DMS53 (cell line): ENCODE measurements at regions not wholly inside any gene's neighbourhood (a gene's known extent, or its start where the extent isn't known, plus 50 kb on each side); places are given as distances from the start of the nearest gene placed in this dataset.
"Not testable (repeated sequence)": the region's sequence is repeated elsewhere in the genome, so short reads cannot be mapped to it uniquely, and the experiment has no call there.

Experiments used
- DNase-seq: peaks from one replicate; lab custom pipeline; 2025; lab: John Stamatoyannopoulos, UW

GRCh38 chr3:31100519-31100918, 206.1 kb upstream of the GADL1 start:
- DNase-seq = no peak

- not testable (repeated sequence) for DNase-seq
These were observed 206.8 kb upstream of the GADL1 start for GRCh38 chr3:31101285-31101684.

GRCh38 chr3:31102196-31102879, 207.9 kb upstream of the GADL1 start:
- no peak for DNase-seq

GRCh38 chr3:31103181-31103580, 208.7 kb upstream of the GADL1 start:
- DNase-seq = no peak

GRCh38 chr3:31103623-31104180, 209.2 kb upstream of the GADL1 start:
- DNase-seq = no peak

- peak; percentile 2 for DNase-seq
These were observed 210.6 kb upstream of the GADL1 start for GRCh38 chr3:31105011-31105410.

- DNase-seq = no peak
These were observed 211.1 kb upstream of the GADL1 start for GRCh38 chr3:31105438-31106077.

GRCh38 chr3:31106204-31106603, 211.7 kb upstream of the GADL1 start:
- no peak for DNase-seq

- DNase-seq = no peak
These were observed 212.5 kb upstream of the GADL1 start for GRCh38 chr3:31106912-31107311.

GRCh38 chr3:31114929-31115283, 220.4 kb upstream of the GADL1 start:
- DNase-seq = no peak

- DNase-seq = not testable (repeated sequence)
These were observed 221.1 kb upstream of the GADL1 start for GRCh38 chr3:31115531-31115930.

GRCh38 chr3:31116651-31117050, 222.2 kb upstream of the GADL1 start:
- no peak for DNase-seq

GRCh38 chr3:31117854-31118253, 223.4 kb upstream of the GADL1 start:
- no peak for DNase-seq

GRCh38 chr3:31124373-31124772, 229.9 kb upstream of the GADL1 start:
- no peak for DNase-seq

- DNase-seq = no peak
These were observed 231.1 kb upstream of the GADL1 start for GRCh38 chr3:31125413-31126020.

GRCh38 chr3:31129241-31129640, 234.8 kb upstream of the GADL1 start:
- DNase-seq = no peak

- DNase-seq = peak; percentile 48
These were observed 237.8 kb upstream of the GADL1 start for GRCh38 chr3:31132132-31132769.

GRCh38 chr3:31133541-31133940, 239.1 kb upstream of the GADL1 start:
- no peak for DNase-seq

- no peak for DNase-seq
These were observed 241.1 kb upstream of the GADL1 start for GRCh38 chr3:31135546-31135945.

GRCh38 chr3:31137718-31138465, 243.4 kb upstream of the GADL1 start:
- DNase-seq = no peak

- no peak for DNase-seq
These were observed 246.0 kb upstream of the GADL1 start for GRCh38 chr3:31140470-31140869.

- peak; percentile 21 for DNase-seq
These were observed 247.7 kb upstream of the GADL1 start for GRCh38 chr3:31142139-31142538.
